ENCODE measurements at regions not wholly inside any gene's neighbourhood (a gene's known extent, or its start where the extent isn't known, plus 50 kb on each side); places are given as distances from the start of the nearest gene placed in this dataset.

- CTCF ChIA-PET, result no interaction called here
These were observed 1762.2 kb upstream of the WWC1 start for GRCh38 chr5:166529200-166529599.

GRCh38 chr5:166532456-166533220 lies 1758.8 kb upstream of the WWC1 start:
- ChIA-PET CTCF (no interaction called here), POLR2A (no interaction called here)
- no peak for DNase-seq (ENCODE audit: extremely low spot score)
- no peak for TF ChIP-seq CTCF (IDR thresholded peaks at IDR 0.05; ENCODE audit: control extremely low read depth, extremely low read depth, low read depth, missing control alignments)

More at GRCh38 chr5:166529200-166529599, 1762.2 kb upstream of the WWC1 start:
- TF ChIP-seq CTCF (IDR thresholded peaks at IDR 0.05; ENCODE audit: control extremely low read depth, extremely low read depth, low read depth, missing control alignments), result no peak
- POLR2A ChIA-PET, result no interaction called here
- no peak for DNase-seq (ENCODE audit: extremely low spot score)

DNA sequence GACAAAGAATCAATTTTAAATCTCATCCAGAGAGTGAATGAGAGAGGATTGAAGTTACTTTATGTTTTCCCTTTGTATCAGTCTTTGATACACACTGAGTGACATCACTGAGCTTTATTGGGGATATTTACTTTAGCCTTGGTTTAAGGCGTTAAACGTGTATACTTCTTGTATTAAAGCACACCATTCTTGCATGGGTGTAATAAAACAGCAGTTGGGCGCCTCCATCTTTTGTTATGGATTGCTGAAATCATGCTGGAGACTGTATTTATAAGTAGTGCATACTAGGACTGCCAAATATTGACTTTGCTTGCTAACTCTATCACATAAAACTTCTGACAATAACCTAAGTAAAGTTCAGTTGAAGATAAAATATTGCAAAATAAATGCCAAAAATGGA lies 1755.8 kb upstream of the WWC1 start:
- ChIA-PET POLR2A (no interaction called here), CTCF (no interaction called here)
- no peak for DNase-seq (ENCODE audit: extremely low spot score)
- TF ChIP-seq CTCF (IDR thresholded peaks at IDR 0.05; ENCODE audit: control extremely low read depth, extremely low read depth, low read depth, missing control alignments), result no peak

- no peak for DNase-seq (ENCODE audit: extremely low spot score)
- POLR2A ChIA-PET, result no interaction called here
- CTCF ChIA-PET, result no interaction called here
- TF ChIP-seq CTCF (IDR thresholded peaks at IDR 0.05; ENCODE audit: control extremely low read depth, extremely low read depth, low read depth, missing control alignments), result no peak
These were observed 1751.3 kb upstream of the WWC1 start for GRCh38 chr5:166540156-166540555.

- POLR2A ChIA-PET, result no interaction called here
- CTCF ChIA-PET, result no interaction called here
- no peak for DNase-seq (ENCODE audit: extremely low spot score)
- no peak for TF ChIP-seq CTCF (IDR thresholded peaks at IDR 0.05; ENCODE audit: control extremely low read depth, extremely low read depth, low read depth, missing control alignments)
These were observed 1740.1 kb upstream of the WWC1 start for GRCh38 chr5:166551384-166551783.

DNA sequence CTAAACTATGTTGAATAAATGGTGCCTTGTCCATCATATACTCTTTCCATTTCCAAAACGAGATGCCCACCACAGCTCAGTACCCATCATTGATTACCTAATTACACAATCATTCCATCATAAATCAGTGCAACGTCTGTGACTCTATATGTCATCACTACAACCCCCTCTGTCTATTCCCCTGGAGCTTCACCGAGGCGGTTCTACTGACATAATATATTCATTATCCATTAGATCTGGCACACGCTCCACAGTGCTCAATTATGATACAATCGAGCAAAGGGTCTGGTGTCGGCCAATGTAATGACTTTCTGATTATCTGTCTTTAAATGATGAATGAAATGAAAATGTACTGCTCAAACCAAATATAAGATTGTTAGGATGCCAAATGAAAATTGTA lies 1737.7 kb upstream of the WWC1 start:
- ChIA-PET POLR2A (no interaction called here), CTCF (no interaction called here)
- TF ChIP-seq CTCF (IDR thresholded peaks at IDR 0.05; ENCODE audit: control extremely low read depth, extremely low read depth, low read depth, missing control alignments), result no peak
- no peak for DNase-seq (ENCODE audit: extremely low spot score)

Data from GM10248 (cell line).